ENCODE measurements at regions not wholly inside any gene's neighbourhood (a gene's known extent, or its start where the extent isn't known, plus 50 kb on each side); places are given as distances from the start of the nearest gene placed in this dataset.
"Not testable (repeated sequence)": the region's sequence is repeated elsewhere in the genome, so short reads cannot be mapped to it uniquely, and the experiment has no call there.

GRCh38 chr16:51516960-51517359 lies 365.9 kb upstream of the SALL1 start:
- DNase-seq = not testable (repeated sequence)

GRCh38 chr16:51510416-51510815 lies 359.3 kb upstream of the SALL1 start:
- DNase-seq = no peak

GRCh38 chr16:51509336-51509735 lies 358.3 kb upstream of the SALL1 start:
- DNase-seq = no peak

- DNase-seq = no peak
Measured at GRCh38 chr16:51508490-51509212, 357.6 kb upstream of the SALL1 start.

GRCh38 chr16:51507286-51507685 lies 356.2 kb upstream of the SALL1 start:
- no peak for DNase-seq

GRCh38 chr16:51500306-51500705 lies 349.2 kb upstream of the SALL1 start:
- no peak for DNase-seq

- no peak for DNase-seq
Measured at GRCh38 chr16:51497541-51498211, 346.6 kb upstream of the SALL1 start.

- no peak for DNase-seq
Measured at GRCh38 chr16:51490866-51491265, 339.8 kb upstream of the SALL1 start.

GRCh38 chr16:51487880-51488279 lies 336.8 kb upstream of the SALL1 start:
- DNase-seq = no peak

GRCh38 chr16:51474414-51475091 lies 323.5 kb upstream of the SALL1 start:
- DNase-seq = no peak

- no peak for DNase-seq
Measured at GRCh38 chr16:51473091-51473490, 322.0 kb upstream of the SALL1 start.

GRCh38 chr16:51470492-51470891 lies 319.4 kb upstream of the SALL1 start:
- no peak for DNase-seq

- DNase-seq = no peak
Measured at GRCh38 chr16:51464996-51465395, 313.9 kb upstream of the SALL1 start.

- no peak for DNase-seq
Measured at GRCh38 chr16:51461255-51461654, 310.2 kb upstream of the SALL1 start.

- DNase-seq = no peak
Measured at GRCh38 chr16:51458356-51459140, 307.5 kb upstream of the SALL1 start.

- DNase-seq = no peak
Measured at GRCh38 chr16:51457775-51458174, 306.7 kb upstream of the SALL1 start.

- no peak for DNase-seq
Measured at GRCh38 chr16:51455398-51455797, 304.3 kb upstream of the SALL1 start.

- no peak for DNase-seq
Measured at GRCh38 chr16:51453251-51453650, 302.2 kb upstream of the SALL1 start.

GRCh38 chr16:51450909-51451308 lies 299.8 kb upstream of the SALL1 start:
- DNase-seq = no peak

GRCh38 chr16:51450376-51450775 lies 299.3 kb upstream of the SALL1 start:
- DNase-seq = no peak

GRCh38 chr16:51449441-51449840 lies 298.4 kb upstream of the SALL1 start:
- no peak for DNase-seq

GRCh38 chr16:51445250-51445649 lies 294.2 kb upstream of the SALL1 start:
- no peak for DNase-seq

GRCh38 chr16:51443934-51444333 lies 292.9 kb upstream of the SALL1 start:
- no peak for DNase-seq
